ENCODE measurements at regions not wholly inside any gene's neighbourhood (a gene's known extent, or its start where the extent isn't known, plus 50 kb on each side); places are given as distances from the start of the nearest gene placed in this dataset.
A peak's percentile ranks its signal among the peaks of the same experiment; 100 is the strongest.
"Not testable (repeated sequence)": the region's sequence is repeated elsewhere in the genome, so short reads cannot be mapped to it uniquely, and the experiment has no call there.

DNA sequence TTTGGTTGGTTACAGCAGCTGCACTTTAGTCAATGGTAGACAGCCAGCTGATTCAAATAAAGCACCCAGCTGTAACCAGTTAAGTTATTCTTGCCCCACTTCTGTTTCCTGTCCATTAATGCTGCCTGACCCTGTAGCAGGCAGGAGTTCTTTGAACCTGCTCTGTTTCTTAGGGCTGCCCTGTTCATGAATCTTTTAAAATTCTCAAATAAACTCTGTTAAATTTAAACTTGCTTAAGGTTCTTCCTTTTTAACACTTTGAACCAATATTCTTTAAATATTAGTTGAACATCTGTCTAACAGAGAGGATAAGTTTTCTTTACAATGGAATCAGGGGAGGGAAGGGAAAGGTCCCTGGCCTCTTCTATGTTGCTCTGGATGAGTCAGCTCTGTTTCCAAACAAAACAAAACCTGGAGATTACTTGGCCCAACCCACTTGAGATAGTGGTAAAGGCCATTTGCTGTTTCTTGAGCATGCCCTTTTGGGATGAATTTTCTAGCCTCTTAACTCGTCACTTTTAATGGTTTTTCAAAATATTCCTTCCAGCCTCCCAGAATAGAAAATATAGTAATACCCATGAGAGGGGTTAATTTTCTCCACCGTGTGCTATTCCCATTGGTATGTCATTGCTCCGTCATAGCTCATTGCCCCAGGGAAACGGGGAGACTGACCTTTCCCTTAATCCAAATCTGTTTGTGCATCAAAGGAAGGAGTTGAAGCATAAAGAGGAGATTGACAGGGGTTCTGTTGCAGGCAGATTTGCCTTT is 112.1 kb upstream of the FHL2 start:
- DNase-seq (ENCODE audit: low read depth in 2 of 2), result peak; percentile 40 to 55
- Histone ChIP-seq H3K79me2 (ENCODE audit: control insufficient read depth, insufficient read depth, low read length) (no peaks in the 10 kb centered on the region), H3K4me1 (ENCODE audit: control insufficient read depth, extremely low read depth, insufficient read depth, low read length) (no peaks in the 10 kb centered on the region), H3K9ac (ENCODE audit: insufficient read depth, low read length) (no peak overlapping the region), H2AFZ (ENCODE audit: low read length) (no peak overlapping the region), H4K20me1 (ENCODE audit: control insufficient read depth, extremely low read depth, insufficient read depth, low read length) (no peaks in the 10 kb centered on the region), H3K4me2 (ENCODE audit: extremely low read depth, insufficient read depth, low read length) (no peak overlapping the region), H3K9me3 (ENCODE audit: control insufficient read depth, insufficient read depth, low read depth, low read length) (no peaks in the 10 kb centered on the region), H3K4me3 (replicated peaks in 1 of 4; ENCODE audit: control extremely low read depth in 1 of 4, insufficient read depth in 1 of 4, low read depth in 3 of 4, low read length in 4 of 4) (no peak overlapping the region), H3K27me3 (ENCODE audit: control insufficient read depth, insufficient read depth, low read length) (peaks cover 14% of the 10 kb centered on the region), H3K27ac (ENCODE audit: insufficient read depth, low read length) (no peak overlapping the region), H3K36me3 (ENCODE audit: control insufficient read depth, insufficient read depth, low read length) (no peaks in the 10 kb centered on the region)
- TF ChIP-seq EZH2 (IDR thresholded peaks at IDR 0.05; ENCODE audit: low read length, missing control alignments), result no peak
- TF ChIP-seq, protein P1, sequence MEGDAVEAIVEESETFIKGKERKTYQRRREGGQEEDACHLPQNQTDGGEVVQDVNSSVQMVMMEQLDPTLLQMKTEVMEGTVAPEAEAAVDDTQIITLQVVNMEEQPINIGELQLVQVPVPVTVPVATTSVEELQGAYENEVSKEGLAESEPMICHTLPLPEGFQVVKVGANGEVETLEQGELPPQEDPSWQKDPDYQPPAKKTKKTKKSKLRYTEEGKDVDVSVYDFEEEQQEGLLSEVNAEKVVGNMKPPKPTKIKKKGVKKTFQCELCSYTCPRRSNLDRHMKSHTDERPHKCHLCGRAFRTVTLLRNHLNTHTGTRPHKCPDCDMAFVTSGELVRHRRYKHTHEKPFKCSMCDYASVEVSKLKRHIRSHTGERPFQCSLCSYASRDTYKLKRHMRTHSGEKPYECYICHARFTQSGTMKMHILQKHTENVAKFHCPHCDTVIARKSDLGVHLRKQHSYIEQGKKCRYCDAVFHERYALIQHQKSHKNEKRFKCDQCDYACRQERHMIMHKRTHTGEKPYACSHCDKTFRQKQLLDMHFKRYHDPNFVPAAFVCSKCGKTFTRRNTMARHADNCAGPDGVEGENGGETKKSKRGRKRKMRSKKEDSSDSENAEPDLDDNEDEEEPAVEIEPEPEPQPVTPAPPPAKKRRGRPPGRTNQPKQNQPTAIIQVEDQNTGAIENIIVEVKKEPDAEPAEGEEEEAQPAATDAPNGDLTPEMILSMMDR (conservative IDR thresholded peaks at IDR 0.05 in 1 of 2, IDR thresholded peaks at IDR 0.05 in 1 of 2; ENCODE audit: low read depth in 1 of 2, low read length in 2 of 2), result no peak

DNA sequence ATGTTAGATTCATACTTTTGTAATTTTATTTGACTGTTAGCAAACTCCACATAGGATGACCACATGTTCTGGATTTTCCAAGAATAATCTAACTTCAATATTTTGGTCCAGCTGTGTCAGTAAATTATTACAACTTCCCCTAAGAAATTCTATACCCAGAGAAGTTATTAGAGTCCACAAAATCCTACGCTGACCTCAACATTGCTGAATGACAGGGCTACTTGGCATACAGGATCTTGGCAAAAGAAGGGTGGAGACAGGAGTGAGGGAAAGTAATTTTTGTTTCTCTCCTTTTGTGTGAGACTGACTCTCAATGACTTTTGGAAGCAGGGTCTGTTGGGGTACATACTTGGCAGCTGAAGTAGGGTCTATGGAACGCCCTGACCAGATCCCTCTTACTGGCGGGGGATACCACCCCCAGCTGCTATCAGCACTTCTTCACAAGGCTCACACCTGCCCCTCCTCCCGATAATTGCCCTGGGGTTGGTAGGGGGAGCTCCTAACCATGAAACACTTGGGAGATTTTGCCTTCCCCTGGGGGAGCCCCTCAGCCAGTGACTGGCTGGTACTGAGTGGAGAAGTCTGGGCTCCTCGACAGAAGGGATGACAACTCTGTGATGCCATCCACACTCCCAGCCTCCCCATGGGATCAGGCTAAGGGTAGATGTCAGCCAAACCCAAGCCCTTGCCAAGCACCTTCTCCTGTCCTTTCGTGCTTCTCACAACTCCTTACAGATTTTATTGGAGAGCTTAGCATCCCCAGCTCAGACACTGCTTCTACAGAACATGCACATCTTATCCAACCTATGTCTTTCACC is 110.6 kb upstream of the FHL2 start:
- DNase-seq (ENCODE audit: low read depth in 2 of 2), result no peak
- no peaks in the 10 kb centered on the region for H3K36me3 ChIP-seq (ENCODE audit: control insufficient read depth, insufficient read depth, low read length)
- H3K4me3 ChIP-seq (replicated peaks in 1 of 4; ENCODE audit: control extremely low read depth in 1 of 4, insufficient read depth in 1 of 4, low read depth in 3 of 4, low read length in 4 of 4), result no peak overlapping the region
- TF ChIP-seq, protein P1 (conservative IDR thresholded peaks at IDR 0.05 in 1 of 2, IDR thresholded peaks at IDR 0.05 in 1 of 2; ENCODE audit: low read depth in 1 of 2, low read length in 2 of 2), result no peak
- TF ChIP-seq EZH2 (IDR thresholded peaks at IDR 0.05; ENCODE audit: low read length, missing control alignments), result no peak
- H3K4me1 ChIP-seq (ENCODE audit: control insufficient read depth, extremely low read depth, insufficient read depth, low read length), result no peaks in the 10 kb centered on the region
- no peaks in the 10 kb centered on the region for H3K79me2 ChIP-seq (ENCODE audit: control insufficient read depth, insufficient read depth, low read length)
- no peak overlapping the region for H3K4me2 ChIP-seq (ENCODE audit: extremely low read depth, insufficient read depth, low read length)
- no peaks in the 10 kb centered on the region for H3K9me3 ChIP-seq (ENCODE audit: control insufficient read depth, insufficient read depth, low read depth, low read length)
- no peak overlapping the region for H3K27ac ChIP-seq (ENCODE audit: insufficient read depth, low read length)
- H4K20me1 ChIP-seq (ENCODE audit: control insufficient read depth, extremely low read depth, insufficient read depth, low read length), result no peaks in the 10 kb centered on the region
- no peak overlapping the region for H3K9ac ChIP-seq (ENCODE audit: insufficient read depth, low read length)
- peaks cover 10% of the 10 kb centered on the region for H3K27me3 ChIP-seq (ENCODE audit: control insufficient read depth, insufficient read depth, low read length)
- no peak overlapping the region for H2AFZ ChIP-seq (ENCODE audit: low read length)

DNA sequence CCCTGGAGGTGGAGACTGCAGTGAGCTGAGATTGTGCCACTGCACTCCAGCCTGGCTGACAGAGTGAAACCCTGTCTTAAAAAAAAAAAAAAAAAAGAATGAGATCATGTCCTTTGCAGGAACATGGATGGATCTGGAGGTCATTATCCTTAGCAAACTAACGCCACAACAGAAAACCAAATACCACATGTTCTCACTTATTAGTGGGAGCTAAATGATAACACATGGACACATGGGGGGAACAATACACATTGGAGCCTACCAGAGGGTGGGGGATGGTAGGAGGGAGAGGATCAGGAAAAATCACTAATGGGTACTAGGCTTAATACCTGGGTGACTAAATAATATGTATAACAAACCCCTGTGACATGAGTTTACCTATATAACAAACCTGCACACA is 108.0 kb upstream of the FHL2 start:
- not testable (repeated sequence) for H2AFZ ChIP-seq (ENCODE audit: low read length); H3K9me3 ChIP-seq (ENCODE audit: control insufficient read depth, insufficient read depth, low read depth, low read length); H3K4me1 ChIP-seq (ENCODE audit: control insufficient read depth, extremely low read depth, insufficient read depth, low read length); H3K27ac ChIP-seq (ENCODE audit: insufficient read depth, low read length); H3K79me2 ChIP-seq (ENCODE audit: control insufficient read depth, insufficient read depth, low read length); H3K27me3 ChIP-seq (ENCODE audit: control insufficient read depth, insufficient read depth, low read length); H3K4me3 ChIP-seq (replicated peaks in 1 of 4; ENCODE audit: control extremely low read depth in 1 of 4, insufficient read depth in 1 of 4, low read depth in 3 of 4, low read length in 4 of 4); H3K9ac ChIP-seq (ENCODE audit: insufficient read depth, low read length); H4K20me1 ChIP-seq (ENCODE audit: control insufficient read depth, extremely low read depth, insufficient read depth, low read length); H3K4me2 ChIP-seq (ENCODE audit: extremely low read depth, insufficient read depth, low read length); H3K36me3 ChIP-seq (ENCODE audit: control insufficient read depth, insufficient read depth, low read length); DNase-seq (ENCODE audit: low read depth in 2 of 2)
